Neuronal stem cell (in vitro differentiated cells): ENCODE measurements at regions not wholly inside any gene's neighbourhood (a gene's known extent, or its start where the extent isn't known, plus 50 kb on each side); places are given as distances from the start of the nearest gene placed in this dataset.

Experiments used
- DNase-seq: peaks from one replicate; pipeline ENCODE4 v3.0.0-alpha.2; 2013; ENCODE audit warnings: low spot score
- H2AFZ ChIP-seq: one replicate; pipeline ENCODE4 v1.6.1; 2013; ENCODE audit warnings: mild to moderate bottlenecking, low read length, inconsistent platforms
- H2AK5ac ChIP-seq: 2 replicates; pipeline ENCODE4 v1.6.1; 2013; ENCODE audit warnings: low read depth, mild to moderate bottlenecking, inconsistent platforms, low read length, moderate library complexity, mixed read lengths
- H2BK120ac ChIP-seq: 2 replicates; pipeline ENCODE4 v1.6.1; 2013; ENCODE audit warnings: low read depth, mild to moderate bottlenecking, inconsistent platforms, low read length, moderate library complexity, mixed read lengths
- H2BK12ac ChIP-seq: one replicate; pipeline ENCODE4 v1.6.1; 2013; ENCODE audit warnings: low read length, inconsistent platforms
- H2BK15ac ChIP-seq: 2 replicates; pipeline ENCODE4 v1.6.1; 2013; ENCODE audit warnings: mild to moderate bottlenecking, low read length, inconsistent platforms, mixed read lengths
- H2BK5ac ChIP-seq: one replicate; pipeline ENCODE4 v1.6.1; 2013; ENCODE audit warnings: inconsistent platforms, mild to moderate bottlenecking, low read length, moderate library complexity
- H3K14ac ChIP-seq: one replicate; pipeline ENCODE4 v1.6.1; 2013; ENCODE audit warnings: low read length, inconsistent platforms
- H3K18ac ChIP-seq: 2 replicates; pipeline ENCODE4 v1.6.1; 2013; ENCODE audit warnings: low read length, inconsistent platforms
- H3K23ac ChIP-seq: 2 replicates; pipeline ENCODE4 v1.6.1; 2013; ENCODE audit warnings: low read depth, mild to moderate bottlenecking, mixed read lengths, low read length, inconsistent platforms; ENCODE audit not compliant: poor library complexity
- H3K27ac ChIP-seq: replicated peaks from 3 replicates; pipeline ENCODE4 v1.5.1; 2013; ENCODE audit warnings: low read length, inconsistent platforms
- H3K27me3 ChIP-seq, 3 experiments: 2 replicates each; pipeline ENCODE4 v1.6.1; 2013; ENCODE audit warnings: low read length in 3 of 3, mild to moderate bottlenecking in 2 of 3, inconsistent platforms in 1 of 3, low read depth in 1 of 3, mixed read lengths in 1 of 3, moderate library complexity in 1 of 3; ENCODE audit not compliant: control insufficient read depth in 3 of 3, insufficient read depth in 3 of 3
- H3K36me3 ChIP-seq, 2 donors: replicated peaks in 1 of 2; 2 replicates each; pipeline ENCODE4 v1.6.1; 2013; ENCODE audit warnings: low read length in 2 of 2; ENCODE audit not compliant: control insufficient read depth in 2 of 2, insufficient read depth in 2 of 2
- H3K4ac ChIP-seq: 2 replicates; pipeline ENCODE4 v1.6.1; 2013; ENCODE audit warnings: inconsistent platforms, mild to moderate bottlenecking, low read length, moderate library complexity
- H3K4me1 ChIP-seq, 2 donors: 1 replicate in 1 of 2; 2 replicates in 1 of 2; pipeline ENCODE4 v1.6.1; 2013; ENCODE audit warnings: low read length in 2 of 2, low read depth in 1 of 2; ENCODE audit not compliant: control insufficient read depth in 2 of 2, insufficient read depth in 1 of 2
- H3K4me2 ChIP-seq: one replicate; pipeline ENCODE4 v1.6.1; 2013; ENCODE audit warnings: mild to moderate bottlenecking, low read length, inconsistent platforms; ENCODE audit not compliant: insufficient read depth, poor library complexity, severe bottlenecking
- H3K4me3 ChIP-seq, 2 donors: 2 replicates each; pipeline ENCODE4 v1.5.1; 2013; ENCODE audit warnings: low read length in 2 of 2, mild to moderate bottlenecking in 2 of 2, inconsistent platforms in 1 of 2, moderate library complexity in 1 of 2
- H3K79me1 ChIP-seq: one replicate; pipeline ENCODE4 v1.6.1; 2013; ENCODE audit warnings: low read depth, mild to moderate bottlenecking, inconsistent platforms, low read length, moderate library complexity
- H3K9ac ChIP-seq: one replicate; pipeline ENCODE4 v1.6.1; 2013; ENCODE audit warnings: mild to moderate bottlenecking, low read depth, low read length, inconsistent platforms; ENCODE audit not compliant: poor library complexity
- H3K9me3 ChIP-seq, 2 donors: replicated peaks in 1 of 2; 2 replicates each; pipeline versions ENCODE3 to v1.6.1; 2013; ENCODE audit warnings: low read length in 2 of 2, mild to moderate bottlenecking in 2 of 2, inconsistent platforms in 1 of 2, low read depth in 1 of 2, mixed read lengths in 1 of 2, moderate library complexity in 1 of 2; ENCODE audit not compliant: control insufficient read depth in 2 of 2, insufficient read depth in 1 of 2
- H4K8ac ChIP-seq: one replicate; pipeline ENCODE4 v1.6.1; 2013; ENCODE audit warnings: low read depth, mild to moderate bottlenecking, inconsistent platforms, low read length, moderate library complexity
- H4K91ac ChIP-seq: one replicate; pipeline ENCODE4 v1.6.1; 2013; ENCODE audit warnings: low read length, low read depth, mild to moderate bottlenecking, inconsistent platforms; ENCODE audit not compliant: poor library complexity
- WGBS, 2 donors: extraction: QIAGEN DNeasy Blood & Tissue Kit; methylation state at CpG; one replicate each; pipeline ENCODE4 v1.1.7; 2013; ENCODE audit warnings: missing lambda C conversion rate in 2 of 2, mixed read lengths in 1 of 2; ENCODE audit not compliant: insufficient read length in 2 of 2, insufficient replicate concordance in 1 of 2; ENCODE audit errors: extremely low coverage in 2 of 2; 5-methylcytosine and 5-hydroxymethylcytosine counted together

- Histone ChIP-seq H3K4ac (no peak overlapping the region), H3K27me3 (no peaks in the 10 kb centered on the region), H3K23ac (no peak overlapping the region), H3K4me1 (no peaks in the 10 kb centered on the region), H3K4me2 (no peak overlapping the region), H3K9me3 (no peaks in the 10 kb centered on the region), H3K79me1 (no peaks in the 10 kb centered on the region), H3K4me3 (no peak overlapping the region), H2AFZ (no peak overlapping the region), H3K9ac (no peak overlapping the region), H2BK120ac (no peak overlapping the region), H2AK5ac (no peak overlapping the region), H4K8ac (no peak overlapping the region), H3K27ac (no peak overlapping the region), H3K36me3 (no peaks in the 10 kb centered on the region), H2BK15ac (no peak overlapping the region), H3K18ac (no peak overlapping the region), H2BK5ac (no peak overlapping the region), H2BK12ac (no peak overlapping the region), H3K14ac (no peak overlapping the region), H4K91ac (no peak overlapping the region)
- WGBS, 2 donors = no CpG with 5 or more reads among the region's 2 CpGs
- no peak for DNase-seq
Observed at GRCh38 chr4:126174627-126175026, 859.9 kb downstream of the FAT4 start.

- Histone ChIP-seq H3K14ac (no peak overlapping the region), H2BK12ac (no peak overlapping the region), H3K79me1 (no peaks in the 10 kb centered on the region), H3K9me3 (no peaks in the 10 kb centered on the region), H3K4me1 (no peaks in the 10 kb centered on the region), H2AK5ac (no peak overlapping the region), H3K27me3 (no peaks in the 10 kb centered on the region), H3K9ac (no peak overlapping the region), H2BK15ac (no peak overlapping the region), H3K36me3 (no peaks in the 10 kb centered on the region), H3K18ac (no peak overlapping the region), H3K23ac (no peak overlapping the region), H3K27ac (no peak overlapping the region), H3K4me2 (no peak overlapping the region), H2AFZ (no peak overlapping the region), H4K91ac (no peak overlapping the region), H2BK5ac (no peak overlapping the region), H2BK120ac (no peak overlapping the region), H3K4ac (no peak overlapping the region), H4K8ac (no peak overlapping the region), H3K4me3 (no peak overlapping the region)
- DNase-seq = no peak
Observed at GRCh38 chr4:126180642-126181041, 865.9 kb downstream of the FAT4 start.

- Histone ChIP-seq H4K8ac (no peak overlapping the region), H3K23ac (no peak overlapping the region), H3K4me3 (no peak overlapping the region), H2AFZ (no peak overlapping the region), H3K9me3 (no peaks in the 10 kb centered on the region), H3K4ac (no peak overlapping the region), H4K91ac (no peak overlapping the region), H3K79me1 (no peaks in the 10 kb centered on the region), H3K27ac (no peak overlapping the region), H3K4me2 (no peak overlapping the region), H2BK15ac (no peak overlapping the region), H2BK120ac (no peak overlapping the region), H2BK5ac (no peak overlapping the region), H3K27me3 (no peaks in the 10 kb centered on the region), H2BK12ac (no peak overlapping the region), H3K4me1 (no peaks in the 10 kb centered on the region), H3K36me3 (no peaks in the 10 kb centered on the region), H2AK5ac (no peak overlapping the region), H3K9ac (no peak overlapping the region), H3K18ac (no peak overlapping the region), H3K14ac (no peak overlapping the region)
- no peak for DNase-seq
- no CpG with 5 or more reads among the region's 1 CpG for WGBS, 2 donors
Observed at GRCh38 chr4:126182336-126182735, 867.6 kb downstream of the FAT4 start.

GRCh38 chr4:126182786-126183185 lies 868.0 kb downstream of the FAT4 start:
- no peak overlapping the region for H4K8ac ChIP-seq
- no peak overlapping the region for H3K4ac ChIP-seq
- H2BK5ac ChIP-seq = no peak overlapping the region
- H2BK15ac ChIP-seq = no peak overlapping the region
- H2AK5ac ChIP-seq = no peak overlapping the region
- no peak overlapping the region for H3K14ac ChIP-seq
- DNase-seq = no peak
- no peaks in the 10 kb centered on the region for H3K27me3 ChIP-seq
- H3K4me3 ChIP-seq = no peak overlapping the region
- no peak overlapping the region for H3K18ac ChIP-seq
- no peak overlapping the region for H3K9ac ChIP-seq
- no peaks in the 10 kb centered on the region for H3K4me1 ChIP-seq
- no peak overlapping the region for H4K91ac ChIP-seq
- no peaks in the 10 kb centered on the region for H3K9me3 ChIP-seq
- no peaks in the 10 kb centered on the region for H3K79me1 ChIP-seq
- H2BK120ac ChIP-seq = no peak overlapping the region
- no peak overlapping the region for H3K4me2 ChIP-seq
- H3K23ac ChIP-seq = no peak overlapping the region
- no CpG with 5 or more reads among the region's 2 CpGs for WGBS, 2 donors
- H2AFZ ChIP-seq = no peak overlapping the region
- no peaks in the 10 kb centered on the region for H3K36me3 ChIP-seq
- H3K27ac ChIP-seq = no peak overlapping the region
- no peak overlapping the region for H2BK12ac ChIP-seq
